ENCODE measurements at regions not wholly inside any gene's neighbourhood (a gene's known extent, or its start where the extent isn't known, plus 50 kb on each side); places are given as distances from the start of the nearest gene placed in this dataset.

DNA sequence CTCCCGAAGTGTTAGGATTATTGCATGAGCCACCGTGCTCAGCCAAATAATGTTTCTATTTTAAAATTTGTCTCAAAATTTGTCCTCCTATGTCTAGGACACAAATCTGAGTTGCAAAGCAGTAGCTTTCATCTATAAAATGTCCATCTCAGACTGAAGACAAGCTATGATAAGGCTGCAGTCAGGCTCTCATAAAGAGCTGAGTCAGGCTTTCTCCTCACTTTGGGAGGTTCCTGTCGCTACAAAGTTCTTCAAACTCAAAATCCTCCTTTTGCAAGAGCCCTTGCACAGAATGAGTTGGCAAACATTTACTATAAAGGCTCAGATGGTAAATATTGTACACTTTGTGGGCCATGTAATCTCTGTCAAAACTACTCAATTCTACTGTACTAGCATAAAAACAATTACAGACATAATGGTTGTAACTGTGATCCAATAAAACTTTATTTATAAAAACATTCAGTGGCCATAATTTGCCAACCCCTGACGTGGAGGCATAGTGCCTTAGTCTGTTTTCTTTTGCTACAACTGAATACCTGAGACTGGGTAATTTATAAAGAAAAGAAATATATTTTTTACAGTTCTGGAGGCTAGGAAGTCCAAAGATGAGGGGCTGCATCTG is 154.9 kb upstream of the SATB2 start:
- no peak for DNase-seq (ENCODE audit: extremely low spot score in 2 of 2)
- Histone ChIP-seq H3K27ac (no peak overlapping the region), H3K4me1 (no peaks in the 10 kb centered on the region), H3K36me3 (no peaks in the 10 kb centered on the region), H3K4me3 (no peak overlapping the region), H3K9me3 (no peaks in the 10 kb centered on the region), H3K27me3 (no peaks in the 10 kb centered on the region)
- TF ChIP-seq POLR2A (IDR thresholded peaks at IDR 0.05) (no peak), POLR2AphosphoS5 (IDR thresholded peaks at IDR 0.05; ENCODE audit: insufficient read depth in 1 of 2, low read depth in 1 of 2) (no peak)
- TF ChIP-seq, protein P1, sequence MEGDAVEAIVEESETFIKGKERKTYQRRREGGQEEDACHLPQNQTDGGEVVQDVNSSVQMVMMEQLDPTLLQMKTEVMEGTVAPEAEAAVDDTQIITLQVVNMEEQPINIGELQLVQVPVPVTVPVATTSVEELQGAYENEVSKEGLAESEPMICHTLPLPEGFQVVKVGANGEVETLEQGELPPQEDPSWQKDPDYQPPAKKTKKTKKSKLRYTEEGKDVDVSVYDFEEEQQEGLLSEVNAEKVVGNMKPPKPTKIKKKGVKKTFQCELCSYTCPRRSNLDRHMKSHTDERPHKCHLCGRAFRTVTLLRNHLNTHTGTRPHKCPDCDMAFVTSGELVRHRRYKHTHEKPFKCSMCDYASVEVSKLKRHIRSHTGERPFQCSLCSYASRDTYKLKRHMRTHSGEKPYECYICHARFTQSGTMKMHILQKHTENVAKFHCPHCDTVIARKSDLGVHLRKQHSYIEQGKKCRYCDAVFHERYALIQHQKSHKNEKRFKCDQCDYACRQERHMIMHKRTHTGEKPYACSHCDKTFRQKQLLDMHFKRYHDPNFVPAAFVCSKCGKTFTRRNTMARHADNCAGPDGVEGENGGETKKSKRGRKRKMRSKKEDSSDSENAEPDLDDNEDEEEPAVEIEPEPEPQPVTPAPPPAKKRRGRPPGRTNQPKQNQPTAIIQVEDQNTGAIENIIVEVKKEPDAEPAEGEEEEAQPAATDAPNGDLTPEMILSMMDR (IDR thresholded peaks at IDR 0.05): no peak
- intact Hi-C loops (cut with DNase I): no loop called here

DNA sequence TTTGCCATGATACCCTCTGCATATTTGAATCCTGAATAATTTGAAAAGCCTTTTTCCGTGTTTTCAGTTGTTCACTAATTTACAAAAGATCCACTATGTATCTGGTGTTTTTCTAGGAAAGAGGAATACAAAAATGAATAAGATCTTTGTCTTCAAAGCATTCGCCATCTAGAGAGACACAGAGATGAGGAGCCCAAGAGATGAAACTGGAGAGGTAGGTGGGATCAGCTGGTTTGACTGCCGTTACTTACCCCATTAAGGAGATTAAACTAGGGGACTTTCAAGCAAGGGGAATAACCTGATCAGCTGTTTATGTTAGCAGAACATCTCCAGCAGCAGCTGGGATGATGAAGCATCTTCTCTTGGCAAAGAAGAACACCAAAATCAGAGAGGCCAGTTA is 150.2 kb upstream of the SATB2 start:
- H3K36me3 ChIP-seq: no peaks in the 10 kb centered on the region
- TF ChIP-seq POLR2A (IDR thresholded peaks at IDR 0.05): no peak
- TF ChIP-seq POLR2AphosphoS5 (IDR thresholded peaks at IDR 0.05; ENCODE audit: insufficient read depth in 1 of 2, low read depth in 1 of 2): no peak
- TF ChIP-seq, protein P1 (IDR thresholded peaks at IDR 0.05): no peak
- H3K27me3 ChIP-seq: no peaks in the 10 kb centered on the region
- H3K4me3 ChIP-seq: no peak overlapping the region
- no peaks in the 10 kb centered on the region for H3K9me3 ChIP-seq
- DNase-seq (ENCODE audit: extremely low spot score in 2 of 2): no peak
- no peak overlapping the region for H3K27ac ChIP-seq
- intact Hi-C loops (cut with DNase I): no loop called here
- no peaks in the 10 kb centered on the region for H3K4me1 ChIP-seq

DNA sequence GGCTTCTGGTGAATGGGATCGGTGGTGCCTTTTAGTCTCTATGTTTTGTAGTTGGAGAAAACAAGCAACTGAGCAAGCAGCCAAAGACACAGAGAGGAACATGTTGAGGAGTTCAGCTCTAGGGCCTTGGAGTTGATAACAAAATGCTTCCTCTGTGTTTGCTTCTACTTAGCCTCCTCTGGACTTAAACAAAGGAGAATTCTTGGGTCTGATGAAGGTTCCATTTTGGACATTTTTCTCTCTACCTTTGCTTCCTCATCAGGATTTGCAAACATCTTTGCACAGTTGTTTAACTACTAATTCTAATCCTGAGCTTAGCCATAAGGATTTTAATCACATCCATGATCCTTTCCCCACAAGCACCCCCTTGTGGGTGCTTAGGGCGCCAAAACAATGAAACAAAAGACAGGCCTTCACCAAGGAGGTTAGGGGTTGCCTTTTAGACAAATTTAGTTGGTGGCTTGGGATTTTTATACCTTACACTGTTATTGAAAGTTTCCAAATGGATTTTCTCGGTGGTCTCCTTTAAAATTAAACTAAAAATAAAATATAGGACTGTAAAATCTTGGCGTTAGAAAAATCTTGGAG is 148.5 kb upstream of the SATB2 start:
- DNase-seq (ENCODE audit: extremely low spot score in 2 of 2): no peak
- no peaks in the 10 kb centered on the region for H3K27me3 ChIP-seq
- H3K9me3 ChIP-seq: no peaks in the 10 kb centered on the region
- no peaks in the 10 kb centered on the region for H3K4me1 ChIP-seq
- H3K27ac ChIP-seq: no peak overlapping the region
- TF ChIP-seq POLR2A (IDR thresholded peaks at IDR 0.05): no peak
- no peak for TF ChIP-seq POLR2AphosphoS5 (IDR thresholded peaks at IDR 0.05; ENCODE audit: insufficient read depth in 1 of 2, low read depth in 1 of 2)
- TF ChIP-seq, protein P1 (IDR thresholded peaks at IDR 0.05): no peak
- no peaks in the 10 kb centered on the region for H3K36me3 ChIP-seq
- no peak overlapping the region for H3K4me3 ChIP-seq
- intact Hi-C loops (cut with DNase I): no loop called here

DNA sequence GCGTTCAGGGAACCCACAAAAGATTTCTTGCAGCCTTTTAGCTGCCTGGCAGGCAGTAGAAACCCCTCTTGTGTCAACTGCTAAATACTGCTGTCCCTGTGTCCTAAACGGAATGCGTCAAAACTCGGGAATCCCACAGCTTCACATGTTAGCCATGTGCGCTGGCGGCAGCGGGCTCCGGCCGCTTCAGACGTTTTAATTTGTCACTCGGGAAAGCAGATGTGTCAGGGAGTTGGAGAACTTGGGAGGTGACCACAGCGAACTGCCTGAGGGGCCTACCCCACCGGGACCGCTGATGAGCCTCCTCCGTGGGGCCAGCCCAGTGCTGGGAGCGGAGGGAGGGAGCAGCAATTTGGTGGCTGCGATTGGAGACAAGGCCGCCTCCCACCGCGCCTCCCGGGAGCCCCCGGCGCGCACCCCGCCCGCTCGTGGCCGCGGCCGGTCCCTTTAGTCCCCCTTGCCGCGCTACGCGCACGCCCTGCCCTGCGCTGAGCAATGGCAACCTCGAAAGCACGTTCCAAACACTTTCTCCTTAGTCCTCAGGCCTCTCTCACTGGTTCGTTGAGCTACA is 146.1 kb upstream of the SATB2 start:
- no peak overlapping the region for H3K4me3 ChIP-seq

More for the DNA sequence above, 146.1 kb upstream of the SATB2 start:
- Histone ChIP-seq H3K27me3 (no peaks in the 10 kb centered on the region), H3K36me3 (no peaks in the 10 kb centered on the region), H3K27ac (no peak overlapping the region), H3K9me3 (no peaks in the 10 kb centered on the region), H3K4me1 (no peaks in the 10 kb centered on the region)
- TF ChIP-seq, protein P1 (IDR thresholded peaks at IDR 0.05): no peak
- TF ChIP-seq POLR2AphosphoS5 (IDR thresholded peaks at IDR 0.05; ENCODE audit: insufficient read depth in 1 of 2, low read depth in 1 of 2) (no peak), POLR2A (IDR thresholded peaks at IDR 0.05) (no peak)
- no peak for DNase-seq (ENCODE audit: extremely low spot score in 2 of 2)
- intact Hi-C loops (cut with DNase I): no loop called here

All from vagina (tissue), 2 donors.